Activated T-cell treated with anti-CD3 and anti-CD28 coated beads, Interleukin-2, amount 50 U/mL, for 4 hours (primary cell): ENCODE measurements at regions not wholly inside any gene's neighbourhood (a gene's known extent, or its start where the extent isn't known, plus 50 kb on each side); places are given as distances from the start of the nearest gene placed in this dataset.
A peak's percentile ranks its signal among the peaks of the same experiment; 100 is the strongest.

Source experiments
- ATAC-seq, 2 donors: fragments of 200-7000 bp; cut with Tn5 transposase; one replicate each; pipeline ENCODE4 v1.10.0; 2021
- DNase-seq: peaks from one replicate; pipeline ENCODE4 v3.0.0-alpha.2; 2020
- H3K27me3 Mint-ChIP-seq: one replicate; pipeline ENCODE4 v1.8.0; 2021; ENCODE audit warnings: low read depth, mixed read lengths
- H3K36me3 Mint-ChIP-seq: one replicate; pipeline ENCODE4 v1.8.0; 2022; ENCODE audit warnings: mixed read lengths; ENCODE audit not compliant: insufficient read depth
- H3K4me1 Mint-ChIP-seq: one replicate; pipeline ENCODE4 v1.8.0; 2021; ENCODE audit warnings: low read depth, mixed read lengths
- H3K4me3 Mint-ChIP-seq: one replicate; pipeline ENCODE4 v1.8.0; 2021; ENCODE audit warnings: mild to moderate bottlenecking, moderate library complexity, mixed read lengths
- H3K9me3 Mint-ChIP-seq: one replicate; pipeline ENCODE4 v1.8.0; 2021; ENCODE audit warnings: mixed read lengths

DNA sequence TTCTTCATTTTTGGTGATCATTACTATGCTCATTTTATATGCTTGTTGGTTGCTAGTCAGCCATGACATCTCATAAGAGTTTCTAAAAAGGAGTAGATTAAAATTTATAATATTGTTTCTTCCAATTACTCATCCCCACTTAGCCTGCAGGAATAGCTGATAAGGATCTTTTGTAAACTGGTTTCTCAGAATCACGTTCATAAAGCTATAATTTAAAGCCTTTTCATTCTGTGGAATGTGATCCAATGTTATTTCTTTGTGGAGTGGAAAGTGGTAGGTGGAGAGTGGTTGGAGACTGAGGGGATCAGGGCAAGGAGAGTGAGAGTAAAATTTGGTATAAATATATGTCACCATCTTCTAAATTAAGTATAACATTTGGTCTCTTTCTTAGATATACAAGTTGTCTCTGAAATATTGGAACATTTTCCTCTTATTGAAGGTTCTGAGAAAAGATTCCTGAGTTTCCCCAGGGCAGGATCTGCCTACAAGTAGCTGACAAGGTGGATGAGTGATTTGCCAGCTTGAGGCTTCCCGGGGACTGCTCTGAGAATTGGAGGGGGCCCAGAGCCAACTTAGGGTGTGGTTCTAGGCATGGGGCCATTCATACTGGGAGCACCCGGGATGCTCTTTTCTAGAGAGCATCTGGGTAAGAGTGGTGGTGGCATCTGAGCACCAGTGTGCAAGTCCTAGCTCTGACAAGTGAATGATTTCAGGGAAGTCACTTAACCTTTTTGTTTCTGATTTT, 116.4 kb downstream of the TBX19 start:
- H3K27me3 Mint-ChIP-seq = peaks cover 4% of the 10 kb centered on the region
- no peaks in the 10 kb centered on the region for H3K36me3 Mint-ChIP-seq
- no peaks in the 10 kb centered on the region for H3K9me3 Mint-ChIP-seq
- no peak overlapping the region for H3K4me3 Mint-ChIP-seq
- H3K4me1 Mint-ChIP-seq = peaks cover 20% of the 10 kb centered on the region
- DNase-seq (no peak), ATAC-seq (no peak)

DNA sequence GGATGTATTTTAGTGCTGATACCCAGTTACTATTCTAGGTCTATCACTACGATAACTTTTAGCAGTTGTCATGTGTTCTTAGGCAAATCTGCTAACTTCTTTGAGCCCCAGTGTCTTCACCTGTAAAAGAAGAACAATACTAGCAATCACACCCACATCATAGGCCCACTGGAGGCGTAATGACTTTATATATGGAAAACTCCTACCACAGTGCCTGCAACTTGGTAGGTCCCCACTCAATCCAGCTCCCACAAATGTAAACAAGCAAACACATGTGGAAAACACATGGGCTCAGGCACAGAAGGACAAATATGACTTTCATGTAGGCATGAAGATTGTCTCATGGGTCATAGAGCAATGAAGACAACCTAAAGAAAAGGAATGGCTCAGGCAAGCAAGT, 115.8 kb downstream of the TBX19 start:
- ATAC-seq (no peak), DNase-seq (no peak)
- Mint-ChIP-seq H3K9me3 (no peaks in the 10 kb centered on the region), H3K4me1 (peaks cover 23% of the 10 kb centered on the region), H3K4me3 (no peak overlapping the region), H3K27me3 (peaks cover 5% of the 10 kb centered on the region), H3K36me3 (no peaks in the 10 kb centered on the region)

GRCh38 chr1:168394858-168395257, 114.2 kb downstream of the TBX19 start:
- ATAC-seq (no peak), DNase-seq (no peak)
- no peaks in the 10 kb centered on the region for H3K9me3 Mint-ChIP-seq
- H3K27me3 Mint-ChIP-seq = peaks cover 3% of the 10 kb centered on the region
- H3K4me3 Mint-ChIP-seq = no peak overlapping the region
- H3K36me3 Mint-ChIP-seq = no peaks in the 10 kb centered on the region
- H3K4me1 Mint-ChIP-seq = peaks cover 23% of the 10 kb centered on the region

DNA sequence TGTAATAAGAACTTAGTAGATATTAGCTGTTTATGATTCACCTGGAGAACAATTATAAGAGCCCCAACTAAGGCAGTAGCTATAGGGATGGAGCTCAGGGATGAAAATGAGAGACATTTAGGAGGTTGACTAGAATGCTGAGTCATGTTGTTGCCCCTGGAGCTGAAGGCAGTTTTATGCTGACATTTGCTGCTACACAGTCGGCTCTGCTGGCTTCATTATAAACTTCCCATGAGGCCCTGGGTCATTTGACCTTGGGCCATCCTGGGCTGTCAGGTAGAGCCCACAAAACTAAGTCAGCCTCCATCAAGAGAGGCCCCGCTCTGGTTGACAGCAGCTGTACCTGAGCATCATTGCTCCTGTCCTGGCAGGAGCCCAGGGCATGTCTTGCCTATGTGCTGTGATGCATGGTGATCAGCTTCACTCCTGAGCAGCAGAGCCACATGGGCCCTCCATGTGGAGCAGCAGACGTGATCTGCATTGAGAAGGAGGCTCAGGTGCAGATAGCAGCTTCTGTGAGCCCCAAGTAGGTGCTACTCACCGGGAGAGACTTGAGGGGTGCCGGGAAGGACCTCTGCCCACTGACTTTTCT, 112.4 kb downstream of the TBX19 start:
- H3K4me1 Mint-ChIP-seq = peaks cover 14% of the 10 kb centered on the region
- H3K4me3 Mint-ChIP-seq = no peak overlapping the region
- DNase-seq (no peak), ATAC-seq (no peak)
- peaks cover 3% of the 10 kb centered on the region for H3K27me3 Mint-ChIP-seq
- H3K9me3 Mint-ChIP-seq = no peaks in the 10 kb centered on the region
- no peaks in the 10 kb centered on the region for H3K36me3 Mint-ChIP-seq

GRCh38 chr1:168391851-168392681, 111.4 kb downstream of the TBX19 start:
- no peak for DNase-seq
- Mint-ChIP-seq H3K4me3 (peak overlapping the region; percentile 4), H3K4me1 (peaks cover 24% of the 10 kb centered on the region)

DNA sequence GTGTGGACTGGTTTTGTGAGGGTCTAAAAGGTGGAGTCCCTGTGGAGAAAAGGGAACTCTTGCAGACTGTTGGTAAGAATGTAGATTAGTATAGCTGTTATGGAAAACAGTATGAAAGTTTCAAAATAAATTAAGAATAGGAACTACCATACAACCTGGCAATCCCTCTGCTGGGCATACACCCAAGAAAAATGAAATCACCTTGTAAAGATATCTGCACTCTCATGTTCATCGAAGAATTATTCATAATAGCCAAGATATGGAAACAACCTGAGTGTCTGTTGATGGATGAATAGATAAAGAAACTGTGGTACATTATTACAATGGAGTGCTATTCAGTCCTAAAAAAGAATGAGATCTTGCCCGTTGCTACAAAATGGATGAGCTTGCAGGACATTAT, 109.6 kb downstream of the TBX19 start:
- H3K27me3 Mint-ChIP-seq = peaks cover 3% of the 10 kb centered on the region
- peaks cover 26% of the 10 kb centered on the region for H3K4me1 Mint-ChIP-seq
- no peaks in the 10 kb centered on the region for H3K9me3 Mint-ChIP-seq
- ATAC-seq = no peak
- no peak for DNase-seq
- H3K36me3 Mint-ChIP-seq = no peaks in the 10 kb centered on the region
- H3K4me3 Mint-ChIP-seq = no peak overlapping the region

More at GRCh38 chr1:168391851-168392681, 111.4 kb downstream of the TBX19 start:
- no peaks in the 10 kb centered on the region for H3K9me3 Mint-ChIP-seq
- no peaks in the 10 kb centered on the region for H3K36me3 Mint-ChIP-seq
- ATAC-seq = no peak
- peaks cover 3% of the 10 kb centered on the region for H3K27me3 Mint-ChIP-seq

- Mint-ChIP-seq H3K4me1 (peaks cover 26% of the 10 kb centered on the region), H3K4me3 (no peak overlapping the region), H3K36me3 (no peaks in the 10 kb centered on the region), H3K27me3 (peaks cover 3% of the 10 kb centered on the region), H3K9me3 (no peaks in the 10 kb centered on the region)
- no peak for DNase-seq
- ATAC-seq = no peak
Measured at GRCh38 chr1:168387781-168388760, 107.4 kb downstream of the TBX19 start.

DNA sequence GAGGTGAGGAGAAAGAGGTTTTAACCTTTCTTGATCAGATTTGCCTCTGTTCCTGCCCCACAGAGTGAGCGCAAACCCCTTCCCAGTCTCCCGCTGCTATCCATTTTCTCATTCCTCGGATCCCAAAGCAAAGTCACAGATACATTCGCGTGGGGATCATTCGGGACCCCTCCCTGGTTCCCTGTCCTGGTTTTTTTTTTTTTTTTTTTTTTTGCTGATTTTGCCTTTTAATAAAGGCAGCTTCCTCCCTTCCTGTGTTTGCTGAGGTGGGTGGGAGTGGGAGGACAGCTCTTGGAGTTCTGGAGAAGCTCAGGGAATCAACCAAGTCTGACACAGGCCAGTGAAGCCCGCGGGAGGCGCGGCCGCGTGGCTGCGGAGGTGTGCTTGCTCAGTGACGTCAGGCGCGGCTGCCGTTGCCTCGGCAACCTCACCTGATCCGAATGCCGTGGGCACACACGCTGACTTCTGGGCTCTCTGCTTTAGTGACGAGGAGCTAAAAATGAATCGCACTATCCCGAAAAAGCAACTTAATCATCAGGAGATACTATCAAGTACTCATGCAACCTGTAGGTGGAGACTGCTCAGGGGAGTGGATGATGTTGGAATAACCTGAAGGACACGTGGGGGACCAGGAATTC, 106.4 kb downstream of the TBX19 start:
- ATAC-seq (peak; percentile 93 to 99), DNase-seq (peak; percentile 75)
- no peaks in the 10 kb centered on the region for H3K9me3 Mint-ChIP-seq
- peak overlapping the region; percentile 37 for H3K4me3 Mint-ChIP-seq
- H3K4me1 Mint-ChIP-seq = peaks cover 19% of the 10 kb centered on the region
- no peaks in the 10 kb centered on the region for H3K36me3 Mint-ChIP-seq
- peaks cover under 1% of the 10 kb centered on the region for H3K27me3 Mint-ChIP-seq

DNA sequence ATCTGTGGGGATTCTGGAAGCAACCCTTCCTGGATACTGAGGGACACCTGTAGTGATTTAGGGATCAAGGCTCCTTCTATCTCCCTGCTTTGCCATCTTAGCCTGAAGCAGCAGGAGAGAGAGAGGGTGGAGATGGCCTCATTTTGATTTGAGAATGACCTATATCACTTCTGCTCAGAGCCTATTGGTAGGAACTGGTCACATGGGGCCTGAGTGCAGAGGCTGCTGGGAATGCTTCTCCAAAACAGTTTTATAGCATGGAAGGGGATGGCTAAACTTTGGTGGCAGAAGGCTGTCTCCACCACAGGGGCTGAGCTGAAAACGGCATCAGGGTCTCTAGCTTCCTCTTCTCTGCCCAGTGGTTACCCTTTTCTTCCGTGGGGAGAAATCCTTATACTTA, 105.8 kb downstream of the TBX19 start:
- Mint-ChIP-seq H3K36me3 (no peaks in the 10 kb centered on the region), H3K4me1 (peaks cover 16% of the 10 kb centered on the region), H3K27me3 (no peaks in the 10 kb centered on the region), H3K4me3 (no peak overlapping the region), H3K9me3 (no peaks in the 10 kb centered on the region)
- DNase-seq (no peak), ATAC-seq (no peak)

DNA sequence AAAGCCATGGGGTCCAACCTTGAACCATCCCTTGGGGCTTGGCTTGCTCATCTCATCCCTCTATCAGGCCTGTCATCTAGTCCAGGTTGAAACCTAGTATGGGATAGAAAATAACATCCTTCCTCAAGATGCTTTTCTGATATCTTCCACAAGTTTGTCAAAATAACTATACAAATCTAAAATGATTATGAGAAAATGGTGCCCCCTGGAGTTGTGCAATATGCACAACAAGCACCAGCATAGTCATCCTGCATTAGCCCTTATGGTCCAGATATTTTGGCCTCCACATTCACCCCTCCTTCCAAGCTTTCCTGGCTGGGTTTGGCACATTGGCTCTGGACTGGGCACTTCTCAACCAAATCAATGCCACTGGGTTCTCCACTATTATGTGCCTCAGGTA, 101.2 kb downstream of the TBX19 start:
- ATAC-seq = no peak
- no peak overlapping the region for H3K4me3 Mint-ChIP-seq
- no peaks in the 10 kb centered on the region for H3K27me3 Mint-ChIP-seq
- peaks cover under 1% of the 10 kb centered on the region for H3K4me1 Mint-ChIP-seq
- DNase-seq = no peak
- no peaks in the 10 kb centered on the region for H3K9me3 Mint-ChIP-seq
- no peaks in the 10 kb centered on the region for H3K36me3 Mint-ChIP-seq

- H3K27me3 Mint-ChIP-seq = no peaks in the 10 kb centered on the region
- no peaks in the 10 kb centered on the region for H3K4me1 Mint-ChIP-seq
Measured at GRCh38 chr1:168380945-168381344, 100.3 kb downstream of the TBX19 start.

DNA sequence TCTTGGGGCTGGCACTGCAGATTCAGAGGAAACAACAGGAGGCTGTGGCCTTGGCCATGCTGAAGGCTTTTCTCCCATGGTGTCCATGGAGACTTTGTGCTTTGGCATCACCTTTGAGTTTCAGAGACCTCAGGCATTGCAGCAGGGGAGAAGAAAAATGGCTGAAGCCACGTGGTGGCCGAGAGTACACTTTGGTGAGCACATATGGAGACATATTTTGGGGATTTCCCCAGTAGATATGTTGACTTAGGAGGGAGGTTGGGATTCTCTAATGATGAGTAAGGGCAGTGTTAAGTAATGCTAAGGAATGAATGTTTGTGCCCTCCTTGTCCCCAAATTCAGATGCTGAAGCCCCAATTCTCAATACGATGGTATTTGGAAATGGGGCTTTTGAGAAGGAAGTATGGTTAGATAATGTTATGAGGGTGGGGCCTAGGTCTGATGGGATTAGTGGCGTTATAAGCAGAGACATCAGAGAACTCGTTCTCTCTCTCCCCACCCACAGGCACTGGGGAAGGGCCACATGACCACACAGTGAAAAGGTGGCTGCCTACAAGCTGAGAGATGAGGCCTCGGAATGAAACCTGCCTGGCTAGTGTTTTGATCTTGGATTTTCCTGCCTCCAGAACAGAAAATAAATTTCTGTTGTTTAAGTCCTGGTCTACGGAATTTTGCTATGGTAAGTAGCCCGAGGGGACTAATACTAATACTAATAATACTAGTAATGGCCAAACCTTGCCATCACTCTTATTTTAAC, 98.6 kb downstream of the TBX19 start:
- H3K27me3 Mint-ChIP-seq = no peaks in the 10 kb centered on the region

More at GRCh38 chr1:168380945-168381344, 100.3 kb downstream of the TBX19 start:
- ATAC-seq = no peak
- no peak for DNase-seq
- Mint-ChIP-seq H3K36me3 (no peaks in the 10 kb centered on the region), H3K9me3 (no peaks in the 10 kb centered on the region), H3K4me3 (no peak overlapping the region)

More for the DNA sequence above, 98.6 kb downstream of the TBX19 start:
- Mint-ChIP-seq H3K4me1 (no peaks in the 10 kb centered on the region), H3K36me3 (no peaks in the 10 kb centered on the region), H3K4me3 (no peak overlapping the region), H3K9me3 (no peaks in the 10 kb centered on the region)
- no peak for DNase-seq
- ATAC-seq = no peak
